AG04449 (cell line): ENCODE measurements at regions not wholly inside any gene's neighbourhood (a gene's known extent, or its start where the extent isn't known, plus 50 kb on each side); places are given as distances from the start of the nearest gene placed in this dataset.

Experiments used
- CTCF ChIA-PET: fragments of 350-600 bp; formaldehyde crosslinking; extraction: SDS; loops from one replicate; lab custom pipeline; 2021; ENCODE audit warnings: antibody characterized with exemption; lab: Yijun Ruan, JAX
- POLR2A ChIA-PET: fragments of 400-600, 350-600 bp; formaldehyde crosslinking; extraction: SDS; loops from one replicate; lab custom pipeline; 2020; ENCODE audit warnings: antibody characterized with exemption, inconsistent platforms; lab: Yijun Ruan, JAX
- DNase-seq: peaks from one replicate; pipeline ENCODE4 v3.0.0-alpha.2; 2010; ENCODE audit warnings: low read depth, low spot score
- H3K4me3 ChIP-seq: 2 replicates; pipeline ENCODE4 v1.5.1; 2011; ENCODE audit warnings: low read depth, mild to moderate bottlenecking, control low read depth, low read length
- CTCF ChIP-seq: IDR thresholded peaks from one replicate; pipeline ENCODE4 v1.5.1; 2011; ENCODE audit warnings: mild to moderate bottlenecking, moderate library complexity, low read length, control low read depth, inconsistent platforms; ENCODE audit not compliant: insufficient read depth; ENCODE audit errors: missing control alignments

GRCh38 chr2:20897874-20898453 lies 75.1 kb upstream of the LDAH start:
- ChIA-PET POLR2A (no interaction called here), CTCF (interaction anchor here (0.7 kb wide), 1 partner anchor 146 kb away, joined by 3 read pairs; the partner anchor contains the start of gene APOB)
- TF ChIP-seq CTCF: no peak
- no peak overlapping the region for H3K4me3 ChIP-seq
- DNase-seq: no peak

GRCh38 chr2:20897047-20897446 lies 74.1 kb upstream of the LDAH start:
- no peak for TF ChIP-seq CTCF
- no peak overlapping the region for H3K4me3 ChIP-seq
- DNase-seq: no peak
- ChIA-PET CTCF (interaction anchor here (0.7 kb wide), 1 partner anchor 147 kb away, joined by 3 read pairs; the partner anchor contains the start of gene APOB), POLR2A (no interaction called here)

GRCh38 chr2:20884829-20885228 lies 61.9 kb upstream of the LDAH start:
- CTCF ChIA-PET: no interaction called here
- no peak overlapping the region for H3K4me3 ChIP-seq
- no peak for TF ChIP-seq CTCF
- no peak for DNase-seq
- POLR2A ChIA-PET: no interaction called here

- POLR2A ChIA-PET: no interaction called here
Measured at GRCh38 chr2:20882466-20883170, 59.7 kb upstream of the LDAH start.

GRCh38 chr2:20880221-20880771 lies 57.4 kb upstream of the LDAH start:
- DNase-seq: no peak
- ChIA-PET POLR2A (no interaction called here), CTCF (no interaction called here)
- TF ChIP-seq CTCF: no peak
- no peak overlapping the region for H3K4me3 ChIP-seq

More at GRCh38 chr2:20882466-20883170, 59.7 kb upstream of the LDAH start:
- CTCF ChIA-PET: no interaction called here
- no peak for DNase-seq
- no peak for TF ChIP-seq CTCF
- H3K4me3 ChIP-seq: no peak overlapping the region

- POLR2A ChIA-PET: no interaction called here
Measured at GRCh38 chr2:20879221-20879620, 56.3 kb upstream of the LDAH start.

More at GRCh38 chr2:20879221-20879620, 56.3 kb upstream of the LDAH start:
- no peak for TF ChIP-seq CTCF
- no peak for DNase-seq
- CTCF ChIA-PET: no interaction called here
- H3K4me3 ChIP-seq: no peak overlapping the region
